ENCODE measurements at regions not wholly inside any gene's neighbourhood (a gene's known extent, or its start where the extent isn't known, plus 50 kb on each side); places are given as distances from the start of the nearest gene placed in this dataset.

DNA sequence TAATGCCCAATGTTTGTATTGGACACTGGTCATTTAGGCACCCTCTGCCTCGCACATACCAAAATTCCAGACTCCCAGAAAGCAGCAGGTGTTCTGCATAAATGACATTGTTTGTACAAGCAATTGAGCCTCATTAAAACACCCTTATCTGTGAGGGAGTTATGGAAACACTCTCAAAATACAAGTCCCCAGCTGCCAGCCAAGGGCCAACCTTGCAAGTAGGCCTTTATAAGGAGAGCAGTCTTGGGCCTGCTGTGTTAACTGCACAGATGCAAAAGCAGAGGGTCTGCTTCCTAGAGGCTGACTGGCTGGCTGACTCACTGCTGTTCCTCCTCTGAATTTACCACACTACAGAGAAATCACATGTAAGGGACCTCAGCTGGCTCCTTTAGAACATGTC is 150.4 kb upstream of the HMGN3 start:
- TF ChIP-seq EZH2 (IDR thresholded peaks at IDR 0.05; ENCODE audit: borderline replicate concordance, low read depth, low read length, poor library complexity, severe bottlenecking), result no peak
- TF ChIP-seq, protein P1, sequence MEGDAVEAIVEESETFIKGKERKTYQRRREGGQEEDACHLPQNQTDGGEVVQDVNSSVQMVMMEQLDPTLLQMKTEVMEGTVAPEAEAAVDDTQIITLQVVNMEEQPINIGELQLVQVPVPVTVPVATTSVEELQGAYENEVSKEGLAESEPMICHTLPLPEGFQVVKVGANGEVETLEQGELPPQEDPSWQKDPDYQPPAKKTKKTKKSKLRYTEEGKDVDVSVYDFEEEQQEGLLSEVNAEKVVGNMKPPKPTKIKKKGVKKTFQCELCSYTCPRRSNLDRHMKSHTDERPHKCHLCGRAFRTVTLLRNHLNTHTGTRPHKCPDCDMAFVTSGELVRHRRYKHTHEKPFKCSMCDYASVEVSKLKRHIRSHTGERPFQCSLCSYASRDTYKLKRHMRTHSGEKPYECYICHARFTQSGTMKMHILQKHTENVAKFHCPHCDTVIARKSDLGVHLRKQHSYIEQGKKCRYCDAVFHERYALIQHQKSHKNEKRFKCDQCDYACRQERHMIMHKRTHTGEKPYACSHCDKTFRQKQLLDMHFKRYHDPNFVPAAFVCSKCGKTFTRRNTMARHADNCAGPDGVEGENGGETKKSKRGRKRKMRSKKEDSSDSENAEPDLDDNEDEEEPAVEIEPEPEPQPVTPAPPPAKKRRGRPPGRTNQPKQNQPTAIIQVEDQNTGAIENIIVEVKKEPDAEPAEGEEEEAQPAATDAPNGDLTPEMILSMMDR (conservative IDR thresholded peaks at IDR 0.05; ENCODE audit: low read depth, low read length), result no peak

Measured in A673 (cell line).